ENCODE measurements at regions not wholly inside any gene's neighbourhood (a gene's known extent, or its start where the extent isn't known, plus 50 kb on each side); places are given as distances from the start of the nearest gene placed in this dataset.

DNA sequence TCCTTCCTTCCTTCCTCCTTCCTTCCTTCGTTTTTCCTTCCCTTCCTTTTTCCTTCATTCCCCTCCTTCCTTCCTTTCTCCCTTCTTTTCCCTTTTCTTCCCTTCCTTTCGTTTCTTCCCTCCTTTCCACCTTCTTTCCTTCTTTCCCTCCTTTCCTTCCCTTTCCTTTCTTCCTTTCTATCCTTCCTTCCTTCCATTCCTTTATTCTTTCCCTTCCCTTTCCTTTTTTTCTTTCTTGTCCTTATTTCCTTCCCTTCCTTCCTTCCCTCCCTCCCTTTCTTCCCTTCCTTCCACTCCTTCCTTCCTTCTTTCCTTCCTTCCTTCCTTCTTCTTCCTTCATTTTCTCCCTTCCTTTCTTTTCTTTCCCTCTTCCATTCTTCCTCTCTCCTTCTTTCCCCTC is 394.6 kb downstream of the GABRB3 start:
- TF ChIP-seq, protein P1, sequence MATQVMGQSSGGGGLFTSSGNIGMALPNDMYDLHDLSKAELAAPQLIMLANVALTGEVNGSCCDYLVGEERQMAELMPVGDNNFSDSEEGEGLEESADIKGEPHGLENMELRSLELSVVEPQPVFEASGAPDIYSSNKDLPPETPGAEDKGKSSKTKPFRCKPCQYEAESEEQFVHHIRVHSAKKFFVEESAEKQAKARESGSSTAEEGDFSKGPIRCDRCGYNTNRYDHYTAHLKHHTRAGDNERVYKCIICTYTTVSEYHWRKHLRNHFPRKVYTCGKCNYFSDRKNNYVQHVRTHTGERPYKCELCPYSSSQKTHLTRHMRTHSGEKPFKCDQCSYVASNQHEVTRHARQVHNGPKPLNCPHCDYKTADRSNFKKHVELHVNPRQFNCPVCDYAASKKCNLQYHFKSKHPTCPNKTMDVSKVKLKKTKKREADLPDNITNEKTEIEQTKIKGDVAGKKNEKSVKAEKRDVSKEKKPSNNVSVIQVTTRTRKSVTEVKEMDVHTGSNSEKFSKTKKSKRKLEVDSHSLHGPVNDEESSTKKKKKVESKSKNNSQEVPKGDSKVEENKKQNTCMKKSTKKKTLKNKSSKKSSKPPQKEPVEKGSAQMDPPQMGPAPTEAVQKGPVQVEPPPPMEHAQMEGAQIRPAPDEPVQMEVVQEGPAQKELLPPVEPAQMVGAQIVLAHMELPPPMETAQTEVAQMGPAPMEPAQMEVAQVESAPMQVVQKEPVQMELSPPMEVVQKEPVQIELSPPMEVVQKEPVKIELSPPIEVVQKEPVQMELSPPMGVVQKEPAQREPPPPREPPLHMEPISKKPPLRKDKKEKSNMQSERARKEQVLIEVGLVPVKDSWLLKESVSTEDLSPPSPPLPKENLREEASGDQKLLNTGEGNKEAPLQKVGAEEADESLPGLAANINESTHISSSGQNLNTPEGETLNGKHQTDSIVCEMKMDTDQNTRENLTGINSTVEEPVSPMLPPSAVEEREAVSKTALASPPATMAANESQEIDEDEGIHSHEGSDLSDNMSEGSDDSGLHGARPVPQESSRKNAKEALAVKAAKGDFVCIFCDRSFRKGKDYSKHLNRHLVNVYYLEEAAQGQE (IDR thresholded peaks at IDR 0.05): no peak
- no peak for TF ChIP-seq CTCF (IDR thresholded peaks at IDR 0.05)
- no peak for TF ChIP-seq BHLHE40 (IDR thresholded peaks at IDR 0.05; ENCODE audit: low read depth, low read length)
- TF ChIP-seq RCOR1 (IDR thresholded peaks at IDR 0.05; ENCODE audit: low read depth, low read length): no peak
- no peak for TF ChIP-seq EHMT2 (IDR thresholded peaks at IDR 0.05; ENCODE audit: low read depth)
- TF ChIP-seq JUN (IDR thresholded peaks at IDR 0.05): no peak
- no peak for TF ChIP-seq MAX (IDR thresholded peaks at IDR 0.05)
- TF ChIP-seq MAZ (IDR thresholded peaks at IDR 0.05; ENCODE audit: borderline replicate concordance, low read depth, low read length): no peak
- TF ChIP-seq NPAS2 (CRISPR knock-in tag; IDR thresholded peaks at IDR 0.05; ENCODE audit: borderline replicate concordance): no peak
- no peak for TF ChIP-seq POLR2A (IDR thresholded peaks at IDR 0.05; ENCODE audit: low read length)
- TF ChIP-seq CHD2 (IDR thresholded peaks at IDR 0.05; ENCODE audit: low read length, partially characterized antibody): no peak
- TF ChIP-seq ESRRA (IDR thresholded peaks at IDR 0.05; ENCODE audit: borderline replicate concordance, low read length): no peak

All from A549 (cell line).